Right renal cortex interstitium (tissue), 3 donors: ENCODE measurements at regions not wholly inside any gene's neighbourhood (a gene's known extent, or its start where the extent isn't known, plus 50 kb on each side); places are given as distances from the start of the nearest gene placed in this dataset.
"Not testable (repeated sequence)": the region's sequence is repeated elsewhere in the genome, so short reads cannot be mapped to it uniquely, and the experiment has no call there.

Experiments used
- DNase-seq, 3 donors: peaks; one replicate each; pipeline ENCODE4 v3.0.0-alpha.2; 2013; ENCODE audit warnings: low read depth in 3 of 3, low spot score in 2 of 3

DNA sequence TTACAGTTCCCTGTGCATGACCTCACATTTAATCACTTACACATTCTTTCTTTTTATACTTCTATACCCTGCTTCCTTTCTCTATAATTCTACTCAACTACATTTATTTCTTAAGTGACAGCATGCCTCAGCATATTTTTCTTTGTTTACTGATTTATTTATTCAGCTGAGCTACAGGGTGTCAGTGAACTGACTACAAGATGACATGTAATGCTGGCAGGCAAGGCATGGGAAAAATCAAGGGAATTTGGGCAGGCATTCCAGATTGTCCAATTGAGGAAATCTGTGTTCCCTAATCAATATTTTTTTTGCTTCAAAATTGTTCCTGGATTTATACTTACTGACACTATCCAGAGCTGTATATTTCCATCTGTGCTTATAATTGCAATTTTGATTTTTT, 875.5 kb downstream of the C4orf33 start:
- no peak for DNase-seq

DNA sequence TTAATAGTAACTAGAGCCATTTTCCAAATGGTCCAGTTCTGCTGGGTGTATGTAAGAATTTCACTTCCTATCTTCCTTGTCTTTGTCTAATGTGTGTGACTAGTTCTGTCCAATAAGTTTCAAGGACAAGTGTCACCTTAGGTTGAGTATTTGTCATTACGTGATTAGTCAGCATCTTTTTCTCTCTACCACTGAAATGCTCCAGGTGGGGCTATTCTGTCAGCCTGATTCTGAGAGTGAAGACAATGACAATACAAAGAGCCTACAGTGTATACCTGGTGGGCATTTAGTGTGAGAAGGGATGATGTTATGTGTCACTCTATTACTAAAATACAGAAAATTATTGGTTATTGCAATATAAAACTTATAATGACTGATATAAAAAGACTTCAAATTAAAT, 876.3 kb downstream of the C4orf33 start:
- no peak for DNase-seq

DNA sequence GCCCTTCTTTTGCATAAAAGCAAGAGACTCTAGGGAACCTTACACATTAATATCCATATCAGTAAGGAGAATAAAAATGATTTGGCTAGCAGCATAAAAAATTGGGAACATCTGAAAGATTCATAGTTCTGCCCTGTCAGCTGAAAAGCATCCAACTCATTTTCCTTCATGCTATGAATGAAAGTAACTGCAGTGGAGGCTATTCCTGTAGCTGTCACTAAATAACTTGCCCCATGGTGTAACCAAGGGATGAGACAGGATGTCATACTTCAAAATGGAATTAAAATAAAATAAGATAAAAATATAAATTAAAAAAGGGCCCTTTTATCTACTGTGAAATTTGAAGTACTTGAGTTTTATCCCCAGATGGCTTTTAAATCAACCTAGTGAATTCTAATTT, 878.8 kb downstream of the C4orf33 start:
- no peak for DNase-seq

DNA sequence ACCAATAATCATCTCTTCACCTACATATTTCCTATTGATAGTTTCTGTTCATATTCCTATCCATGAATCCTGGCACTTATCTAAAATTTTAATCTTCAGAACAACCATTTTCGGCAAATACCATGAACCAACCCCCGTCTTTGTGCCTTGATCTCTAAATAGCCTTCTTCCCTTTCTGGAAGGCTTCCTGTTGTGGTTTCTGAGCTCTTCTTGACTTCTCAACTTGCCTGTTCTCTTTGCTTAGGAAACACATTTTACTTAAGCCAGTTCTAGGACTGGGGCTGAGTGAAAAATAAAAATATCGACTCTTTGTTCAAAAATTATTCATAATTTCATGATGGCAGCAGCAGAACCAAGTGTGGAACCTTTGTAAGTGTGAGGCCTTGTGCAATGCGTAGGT, 882.4 kb downstream of the C4orf33 start:
- DNase-seq: no peak

DNA sequence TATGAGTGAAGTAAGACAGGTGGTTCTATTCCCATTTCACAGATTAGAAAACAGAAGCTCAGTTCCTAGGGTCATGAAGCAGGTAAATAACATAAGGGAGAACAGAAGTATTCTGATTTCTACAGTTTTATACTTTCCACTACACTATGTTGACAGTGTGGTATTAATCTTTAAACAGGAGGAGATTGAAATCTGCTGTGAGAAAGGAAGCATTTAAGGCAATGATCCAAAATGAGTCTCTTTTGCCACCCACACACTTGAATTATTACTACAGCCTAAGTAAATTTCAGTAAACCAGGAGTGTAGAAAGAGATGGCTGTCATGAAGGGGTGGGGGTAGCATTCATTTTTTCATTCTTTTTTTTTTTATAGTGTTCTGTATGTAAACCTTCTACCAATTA, 893.0 kb downstream of the C4orf33 start:
- no peak for DNase-seq

DNA sequence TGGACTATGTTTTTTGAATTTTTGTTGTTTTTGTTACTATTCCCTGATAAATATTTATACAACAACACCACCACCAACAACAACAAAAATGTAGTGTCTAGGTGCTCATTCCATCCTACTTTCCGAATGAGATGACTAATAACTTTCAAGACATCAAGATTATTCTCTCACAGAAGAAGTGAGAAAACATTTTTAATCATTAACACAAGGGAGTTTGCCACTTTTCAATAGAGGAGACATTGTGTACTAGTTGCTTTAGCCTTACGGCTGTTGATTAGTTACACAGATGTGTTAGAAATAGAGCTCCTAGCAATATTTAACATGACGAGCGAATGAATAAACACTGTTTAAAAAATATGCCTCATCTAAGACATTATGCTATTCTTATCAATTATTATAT, 898.8 kb downstream of the C4orf33 start:
- no peak for DNase-seq

DNA sequence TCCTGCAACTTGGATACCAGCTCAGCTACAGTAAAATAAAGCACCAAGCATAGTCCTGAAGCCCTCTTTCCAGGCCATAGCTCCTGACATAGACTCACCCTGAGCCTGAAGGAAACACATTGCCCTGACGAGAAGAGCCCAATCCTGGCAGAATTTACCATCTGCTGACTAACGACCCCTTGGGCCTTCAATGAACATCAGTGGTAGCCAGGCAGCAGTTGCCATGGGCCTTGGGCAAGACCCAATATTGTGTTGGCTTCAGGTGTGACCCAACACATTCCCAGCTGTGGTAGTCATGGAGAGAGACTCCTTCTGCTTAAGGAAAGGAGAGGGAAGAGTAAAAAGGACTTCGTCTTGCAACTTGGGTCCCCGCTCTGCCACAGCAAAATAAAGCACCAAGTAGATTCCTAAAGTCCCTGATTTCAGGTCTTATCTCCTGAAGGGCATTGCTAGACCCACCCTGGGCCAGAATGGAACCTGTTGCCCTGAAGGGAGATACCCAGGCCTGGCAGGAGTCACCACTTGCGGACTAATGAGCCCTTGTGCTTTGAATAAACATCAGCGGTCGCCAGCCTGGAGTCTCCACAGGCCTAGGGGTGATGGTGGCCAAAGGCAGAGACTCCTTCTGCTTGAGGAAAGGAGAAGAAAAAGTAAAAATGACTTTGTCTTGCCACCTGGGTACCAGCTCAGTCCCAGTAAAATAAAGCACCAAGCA, 902.6 kb downstream of the C4orf33 start:
- DNase-seq: no peak

DNA sequence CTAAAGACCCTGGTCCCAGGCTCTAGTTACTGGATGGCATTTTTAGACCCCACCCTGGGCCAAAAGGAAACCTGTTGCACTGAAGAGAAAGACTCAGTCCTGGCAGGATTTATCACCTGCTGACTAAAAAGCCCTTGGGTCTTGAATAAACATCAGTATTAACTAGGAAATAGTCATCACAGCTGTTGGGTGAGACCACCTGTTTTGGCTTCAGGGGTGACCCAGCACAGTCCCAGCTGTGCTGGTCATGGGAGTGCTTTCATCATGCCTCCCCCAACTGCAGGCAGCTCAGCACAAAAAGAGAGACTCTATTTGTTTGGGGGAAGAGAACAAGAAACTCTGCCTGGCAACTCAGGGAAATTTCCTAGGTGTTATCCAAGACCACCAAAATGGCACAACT, 903.2 kb downstream of the C4orf33 start:
- DNase-seq: no peak

DNA sequence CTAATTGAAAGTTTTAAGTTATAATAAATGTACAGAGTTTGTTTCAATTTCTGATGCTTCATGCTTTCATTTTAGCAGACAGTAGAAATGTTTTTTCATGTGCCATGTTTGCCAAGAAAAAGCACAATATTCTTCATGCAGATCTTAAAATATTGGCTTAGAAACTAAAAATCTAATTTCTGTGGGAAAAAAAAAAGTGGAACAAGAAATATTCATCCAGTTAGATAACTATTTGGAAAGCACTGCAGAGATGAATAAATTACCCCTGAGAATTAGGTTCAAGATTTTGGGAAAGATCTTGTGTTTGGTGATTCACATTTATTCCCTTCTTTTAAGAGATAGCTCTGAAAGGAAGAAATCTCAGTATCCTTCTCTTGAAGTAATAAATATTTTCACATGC, 912.5 kb downstream of the C4orf33 start:
- no peak for DNase-seq

DNA sequence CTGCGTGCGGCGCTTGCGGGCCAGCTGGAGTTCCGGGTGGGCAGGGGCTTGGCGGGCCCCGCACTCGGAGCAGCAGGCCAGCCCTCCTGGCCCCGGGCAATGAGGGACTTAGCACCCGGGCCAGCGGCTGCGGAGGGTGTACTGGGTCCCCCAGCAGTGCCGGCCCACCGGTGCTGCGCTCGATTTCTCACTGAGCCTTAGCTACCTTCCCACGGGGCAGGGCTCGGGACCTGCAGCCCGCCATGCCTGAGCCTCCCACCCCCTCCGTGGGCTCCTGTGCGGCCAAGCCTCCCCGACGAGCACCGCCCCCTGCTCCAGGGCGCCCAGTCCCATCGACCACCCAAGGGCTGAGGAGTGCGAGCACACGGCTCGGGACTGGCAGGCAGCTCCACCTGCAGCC, 916.9 kb downstream of the C4orf33 start:
- DNase-seq: not testable (repeated sequence)

DNA sequence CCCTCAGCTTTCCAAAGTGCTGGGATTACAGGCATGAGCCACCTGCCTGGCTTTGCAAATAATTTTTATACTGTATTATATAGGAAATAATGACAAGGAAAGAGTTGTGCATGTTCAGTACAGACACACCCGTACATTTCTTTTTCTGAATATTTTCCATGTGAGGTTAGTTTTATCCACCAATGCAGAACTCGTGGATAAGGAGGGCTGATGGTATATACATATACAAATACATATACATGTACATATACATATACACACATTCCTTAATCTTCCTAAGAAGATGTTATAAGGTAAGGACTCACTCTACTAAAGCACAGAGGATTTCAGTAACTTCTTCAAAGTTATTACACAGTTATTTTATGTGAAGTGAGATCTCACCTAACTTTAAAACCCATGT, 925.8 kb downstream of the C4orf33 start:
- DNase-seq: no peak

DNA sequence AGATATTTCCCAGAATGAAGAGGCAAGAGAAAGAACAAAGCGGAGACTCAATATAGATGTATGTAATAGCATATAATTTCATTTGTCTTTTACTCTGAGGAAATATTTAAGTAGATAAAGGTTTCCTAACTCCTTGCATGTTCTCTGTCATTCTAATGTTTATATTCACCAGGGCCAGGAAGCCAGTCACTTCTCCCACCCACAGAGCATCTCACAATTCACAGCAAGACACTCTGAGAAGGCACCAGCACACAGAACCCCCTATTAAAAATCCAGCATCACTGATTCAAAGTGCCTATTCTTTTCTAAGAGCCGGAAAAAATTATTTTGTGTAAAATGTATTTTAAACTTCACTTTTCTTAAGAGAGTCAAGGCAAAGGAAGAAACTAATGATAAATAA, 927.1 kb downstream of the C4orf33 start:
- DNase-seq: no peak

DNA sequence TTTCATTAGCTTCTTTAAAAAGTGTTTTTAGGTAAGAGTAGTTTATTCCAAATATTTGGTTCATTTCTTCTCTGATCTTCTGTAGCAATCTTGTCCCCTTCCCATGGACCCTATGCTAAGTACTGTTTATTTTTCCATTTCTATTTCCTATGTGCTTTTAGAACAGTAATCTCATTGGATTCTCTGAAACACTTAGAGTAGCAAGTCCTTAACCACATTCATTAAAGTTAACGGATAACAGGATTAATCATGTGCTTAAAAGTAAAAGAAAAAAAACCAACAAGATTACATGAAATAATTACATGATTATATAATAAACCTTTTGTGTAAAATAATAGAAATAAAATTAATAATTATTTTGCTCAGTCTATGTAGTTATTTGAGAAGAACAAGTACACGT, 929.7 kb downstream of the C4orf33 start:
- DNase-seq: no peak

DNA sequence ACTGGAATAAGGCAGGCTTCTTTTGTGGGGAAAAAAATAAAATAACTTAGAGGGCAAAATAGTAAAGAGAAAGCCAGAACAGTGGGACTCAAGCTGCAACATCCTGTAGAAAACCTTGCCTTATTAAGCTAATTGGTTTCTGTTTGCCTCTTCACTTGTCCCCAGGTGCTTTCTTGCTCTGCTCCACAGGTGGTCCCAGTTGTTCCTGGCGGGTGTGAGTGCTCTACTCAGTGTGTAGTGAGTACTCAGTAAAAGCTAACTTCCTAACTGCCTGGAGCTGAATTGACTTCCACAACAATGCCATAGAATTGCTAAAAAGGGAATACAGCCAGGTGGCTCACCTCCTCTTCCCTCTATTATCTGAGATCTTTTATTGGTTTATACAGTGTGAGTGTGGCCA, 930.2 kb downstream of the C4orf33 start:
- DNase-seq: no peak

DNA sequence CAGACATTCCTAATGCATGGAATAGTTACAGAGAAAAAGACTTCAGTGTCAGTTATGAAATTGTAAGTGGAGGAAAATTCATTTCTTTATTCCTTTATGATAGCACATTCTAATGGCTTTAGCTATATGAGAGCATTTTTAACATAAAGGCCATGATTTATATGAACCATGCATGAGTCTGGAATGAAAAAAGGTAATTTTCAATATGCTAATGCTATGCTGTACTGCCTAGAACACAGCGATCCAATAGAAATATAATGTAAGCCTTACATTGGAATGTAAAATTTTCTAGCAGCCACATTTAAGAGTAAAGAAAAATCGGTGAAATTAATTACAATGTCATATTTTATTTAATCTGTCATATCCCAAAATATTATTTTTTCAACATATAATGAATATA, 932.0 kb downstream of the C4orf33 start:
- no peak for DNase-seq

DNA sequence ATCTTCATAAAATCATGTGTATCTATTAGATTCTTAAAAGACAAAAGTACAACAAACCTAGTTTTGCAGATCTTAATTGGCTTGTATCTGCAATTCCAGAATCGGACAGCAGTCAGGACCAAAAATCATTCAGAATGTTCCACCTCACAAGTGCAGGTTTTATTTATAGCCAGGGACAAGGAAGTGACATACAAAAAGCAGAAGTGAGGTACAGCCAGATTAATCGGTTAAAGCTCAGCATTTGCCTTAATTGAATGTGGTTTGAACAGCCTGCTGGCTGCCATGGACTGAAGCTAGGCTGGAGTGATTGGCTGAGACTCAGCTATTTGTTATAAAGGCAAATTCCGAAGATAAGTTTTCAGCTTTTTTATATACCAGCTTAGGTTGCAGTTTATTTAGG, 932.6 kb downstream of the C4orf33 start:
- DNase-seq: no peak

DNA sequence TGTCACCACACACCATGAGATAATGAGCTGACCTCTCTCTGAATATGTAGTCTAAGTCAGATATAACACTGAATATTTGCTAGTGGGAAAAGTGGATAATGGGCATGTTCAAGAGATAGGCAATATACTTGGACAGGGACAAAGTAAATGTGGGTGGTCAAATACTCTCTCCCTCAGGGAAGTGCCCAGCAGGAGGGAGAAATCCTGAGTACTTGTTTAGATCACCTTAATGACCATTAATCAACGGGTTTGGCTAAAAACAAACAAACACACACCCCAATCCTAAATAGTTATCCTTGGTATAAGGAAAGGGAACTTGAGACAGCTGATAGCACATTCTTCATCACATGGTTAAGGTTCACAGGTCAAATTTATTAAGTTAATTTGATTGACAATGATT, 933.5 kb downstream of the C4orf33 start:
- DNase-seq: no peak

DNA sequence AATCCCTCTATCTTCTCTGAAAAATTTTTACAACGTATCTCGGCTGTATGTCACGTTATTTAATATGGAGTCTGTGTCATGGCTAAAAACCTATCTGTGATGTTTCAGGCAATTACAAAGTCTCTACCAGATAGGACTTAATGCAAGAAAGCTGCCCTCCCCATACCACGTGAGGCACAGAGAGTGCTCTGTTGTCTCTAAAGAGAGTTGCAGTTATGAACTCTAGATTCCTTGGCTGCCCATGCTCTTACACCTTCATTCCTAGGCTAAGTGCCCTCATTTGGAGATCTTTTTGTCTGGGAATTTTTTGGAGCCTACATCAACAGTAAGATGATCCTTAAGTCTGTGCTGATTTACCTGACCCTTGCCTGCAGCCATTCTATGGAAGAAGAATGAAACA, 935.9 kb downstream of the C4orf33 start:
- no peak for DNase-seq

DNA sequence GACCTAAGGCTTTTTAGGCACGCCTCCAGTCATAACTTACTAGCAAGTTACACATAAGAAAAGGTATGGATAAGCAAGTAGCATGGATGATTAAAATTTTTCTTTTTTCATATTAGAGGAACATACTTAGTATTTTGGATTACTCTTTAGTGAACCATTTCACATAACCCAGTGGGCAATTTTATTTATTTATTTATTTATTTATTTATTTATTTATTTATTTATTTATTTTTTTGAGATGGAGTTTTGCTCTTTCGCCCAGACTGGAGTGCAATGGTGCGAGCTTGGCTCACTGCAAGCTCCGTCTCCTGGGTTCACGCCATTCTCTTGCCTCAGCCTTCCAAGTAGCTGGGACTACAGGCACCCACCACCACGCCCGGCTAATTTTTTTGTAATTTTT, 937.7 kb downstream of the C4orf33 start:
- not testable (repeated sequence) for DNase-seq

DNA sequence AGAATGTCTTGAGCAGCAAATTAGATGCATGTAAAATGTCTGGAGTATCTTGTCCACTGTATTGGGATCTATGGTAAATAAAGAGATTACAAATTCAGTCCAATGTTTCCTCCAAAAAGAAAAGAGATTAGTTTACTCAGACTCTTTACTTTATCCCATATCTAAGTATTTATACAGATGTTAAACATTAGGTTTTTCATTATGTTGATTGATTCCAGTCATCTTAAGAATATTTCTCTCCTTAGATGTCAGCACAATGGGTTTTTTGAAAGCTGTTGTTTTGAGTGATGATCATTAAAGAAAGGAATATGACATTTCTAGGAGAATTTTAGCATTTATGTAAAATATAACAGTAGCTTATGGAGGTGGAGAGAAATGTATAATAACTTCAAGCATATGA, 938.9 kb downstream of the C4orf33 start:
- DNase-seq: no peak

DNA sequence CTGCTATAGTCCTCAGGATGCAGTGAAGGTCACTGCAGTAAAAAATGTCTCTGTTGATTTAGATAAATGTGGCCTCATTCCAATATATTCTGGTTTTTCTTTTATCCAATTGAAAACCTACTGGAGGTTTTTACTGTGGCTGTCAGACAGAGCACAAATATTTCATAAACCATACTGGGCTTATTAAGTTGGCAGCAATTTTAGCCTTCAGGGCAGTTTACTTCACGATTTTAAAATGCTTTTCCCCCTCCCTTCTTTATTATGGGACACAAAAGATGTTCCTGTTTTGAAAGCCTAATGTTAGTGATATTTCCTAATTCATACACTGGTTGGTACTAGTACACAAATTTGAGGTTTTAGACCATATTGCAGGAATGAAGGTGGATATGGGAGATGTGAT, 939.4 kb downstream of the C4orf33 start:
- no peak for DNase-seq

DNA sequence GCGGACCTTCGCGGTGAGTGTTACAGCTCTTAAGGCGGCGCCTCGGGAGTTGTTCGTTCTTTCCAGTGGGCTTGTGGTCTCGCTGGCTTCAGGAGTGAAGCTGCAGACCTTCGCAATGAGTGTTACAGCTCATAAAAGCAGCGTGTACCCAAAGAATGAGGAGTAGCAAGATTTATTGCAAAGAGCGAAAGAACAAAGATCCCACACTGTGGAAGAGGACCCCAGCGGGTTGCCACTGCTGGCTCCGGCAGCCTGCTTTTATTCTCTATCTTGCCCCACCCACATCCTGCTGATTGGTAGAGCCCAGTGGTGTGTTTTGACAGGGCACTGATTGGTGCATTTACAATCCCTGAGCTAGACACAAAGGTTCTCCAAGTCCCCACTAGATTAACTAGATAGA, 941.9 kb downstream of the C4orf33 start:
- not testable (repeated sequence) for DNase-seq

DNA sequence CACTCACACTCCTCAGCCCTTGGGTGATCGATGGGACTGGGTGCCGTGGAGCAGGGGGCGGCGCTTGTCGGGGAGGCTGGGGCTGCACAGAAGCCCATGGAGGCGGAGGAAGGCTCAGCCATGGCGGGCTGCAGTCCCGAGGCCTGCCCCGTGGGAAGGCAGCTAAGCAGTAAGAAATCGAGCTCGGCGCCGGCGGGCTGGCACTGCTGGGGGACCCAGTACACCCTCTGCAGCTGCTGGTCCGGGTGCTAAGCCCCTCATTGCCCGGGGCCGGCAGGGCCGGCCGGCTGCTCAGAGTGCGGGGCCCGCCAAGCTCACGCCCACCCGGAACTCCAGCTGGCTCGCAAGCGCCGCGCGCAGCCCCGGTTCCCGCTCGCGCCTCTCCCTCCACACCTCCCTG, 942.6 kb downstream of the C4orf33 start:
- not testable (repeated sequence) for DNase-seq
